ENCODE measurements at regions not wholly inside any gene's neighbourhood (a gene's known extent, or its start where the extent isn't known, plus 50 kb on each side); places are given as distances from the start of the nearest gene placed in this dataset.

DNA sequence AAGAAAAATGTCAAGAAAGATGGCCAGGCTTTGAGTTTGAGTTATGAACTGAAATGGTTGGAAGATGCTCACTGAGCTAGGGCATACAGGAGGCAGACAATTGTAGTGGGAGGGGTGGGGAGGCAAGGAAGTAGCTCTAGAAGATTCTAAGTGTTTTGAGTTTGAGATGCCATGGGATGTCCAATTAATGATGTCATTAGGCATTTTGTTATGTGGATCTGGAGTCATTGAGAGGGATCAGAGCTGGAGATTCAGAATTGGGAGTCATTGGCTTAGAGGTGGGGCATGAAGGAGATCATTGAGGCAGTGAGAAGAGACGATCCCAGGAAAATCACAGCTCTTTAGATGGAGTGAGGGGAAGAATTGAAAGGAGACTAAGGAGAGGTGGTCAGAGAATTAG lies 111.5 kb upstream of the ZNF618 start:
- no peaks in the 10 kb centered on the region for H3K9me3 ChIP-seq (ENCODE audit: insufficient read depth, low read depth, low read length)
- no peaks in the 10 kb centered on the region for H4K20me1 ChIP-seq (ENCODE audit: insufficient read depth, low read length)
- H3K27me3 Mint-ChIP-seq (ENCODE audit: low read depth, unreplicated experiment): peaks cover 32% of the 10 kb centered on the region
- no peak overlapping the region for H3K27ac ChIP-seq (ENCODE audit: low read depth, low read length)
- H3K9me3 Mint-ChIP-seq (ENCODE audit: unreplicated experiment): peaks cover 4% of the 10 kb centered on the region
- H3K27me3 ChIP-seq (ENCODE audit: insufficient read depth, low read length): peaks cover 24% of the 10 kb centered on the region
- no peak overlapping the region for H3K4me2 ChIP-seq (ENCODE audit: low read length)
- H3K4me3 Mint-ChIP-seq (ENCODE audit: unreplicated experiment): no peak overlapping the region
- TF ChIP-seq, protein P1, sequence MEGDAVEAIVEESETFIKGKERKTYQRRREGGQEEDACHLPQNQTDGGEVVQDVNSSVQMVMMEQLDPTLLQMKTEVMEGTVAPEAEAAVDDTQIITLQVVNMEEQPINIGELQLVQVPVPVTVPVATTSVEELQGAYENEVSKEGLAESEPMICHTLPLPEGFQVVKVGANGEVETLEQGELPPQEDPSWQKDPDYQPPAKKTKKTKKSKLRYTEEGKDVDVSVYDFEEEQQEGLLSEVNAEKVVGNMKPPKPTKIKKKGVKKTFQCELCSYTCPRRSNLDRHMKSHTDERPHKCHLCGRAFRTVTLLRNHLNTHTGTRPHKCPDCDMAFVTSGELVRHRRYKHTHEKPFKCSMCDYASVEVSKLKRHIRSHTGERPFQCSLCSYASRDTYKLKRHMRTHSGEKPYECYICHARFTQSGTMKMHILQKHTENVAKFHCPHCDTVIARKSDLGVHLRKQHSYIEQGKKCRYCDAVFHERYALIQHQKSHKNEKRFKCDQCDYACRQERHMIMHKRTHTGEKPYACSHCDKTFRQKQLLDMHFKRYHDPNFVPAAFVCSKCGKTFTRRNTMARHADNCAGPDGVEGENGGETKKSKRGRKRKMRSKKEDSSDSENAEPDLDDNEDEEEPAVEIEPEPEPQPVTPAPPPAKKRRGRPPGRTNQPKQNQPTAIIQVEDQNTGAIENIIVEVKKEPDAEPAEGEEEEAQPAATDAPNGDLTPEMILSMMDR (IDR thresholded peaks at IDR 0.05; ENCODE audit: insufficient read depth, low read depth, low read length): no peak
- no peak for TF ChIP-seq EZH2 (IDR thresholded peaks at IDR 0.05; ENCODE audit: insufficient read depth, low read length)
- no peak overlapping the region for H3K9ac ChIP-seq (ENCODE audit: low read length)
- H3K4me1 Mint-ChIP-seq (ENCODE audit: low read depth, unreplicated experiment): no peaks in the 10 kb centered on the region
- FAIRE-seq (no peak), DNase-seq (ENCODE audit: low read depth) (no peak)
- H3K36me3 ChIP-seq (ENCODE audit: insufficient read depth, low read length): no peaks in the 10 kb centered on the region
- no peaks in the 10 kb centered on the region for H3K79me2 ChIP-seq (ENCODE audit: insufficient read depth, low read length)
- no peak overlapping the region for H3K27ac Mint-ChIP-seq (ENCODE audit: unreplicated experiment)
- no peak overlapping the region for H3K4me3 ChIP-seq (ENCODE audit: insufficient read depth, low read depth, low read length)
- no peaks in the 10 kb centered on the region for H3K4me1 ChIP-seq (ENCODE audit: insufficient read depth, low read length)
- H2AFZ ChIP-seq (ENCODE audit: low read depth, low read length): no peak overlapping the region
- H3K36me3 Mint-ChIP-seq (ENCODE audit: low read depth, unreplicated experiment): no peaks in the 10 kb centered on the region

DNA sequence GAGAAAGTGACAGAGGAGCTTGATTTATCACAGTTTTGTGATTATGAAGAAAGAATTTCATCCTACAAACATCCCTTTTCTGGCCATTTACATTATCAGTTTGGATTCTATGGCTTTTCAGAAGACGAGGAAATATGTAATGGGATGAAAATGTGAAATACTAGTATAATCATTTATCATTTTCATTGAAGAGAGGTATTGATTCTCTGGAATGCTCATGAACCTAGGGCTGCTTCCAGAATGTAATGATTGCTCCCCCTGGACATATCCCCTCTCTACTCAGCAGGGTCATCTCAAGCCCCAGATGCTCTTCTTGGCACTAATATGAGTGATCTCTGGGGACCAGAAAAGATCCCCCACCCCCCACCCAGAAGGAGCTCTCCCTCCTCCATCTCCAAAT lies 106.7 kb upstream of the ZNF618 start:
- no peaks in the 10 kb centered on the region for H3K36me3 Mint-ChIP-seq (ENCODE audit: low read depth, unreplicated experiment)
- Histone ChIP-seq H3K27ac (ENCODE audit: low read depth, low read length) (no peak overlapping the region), H2AFZ (ENCODE audit: low read depth, low read length) (no peak overlapping the region), H3K79me2 (ENCODE audit: insufficient read depth, low read length) (no peaks in the 10 kb centered on the region), H3K36me3 (ENCODE audit: insufficient read depth, low read length) (no peaks in the 10 kb centered on the region), H3K4me3 (ENCODE audit: insufficient read depth, low read depth, low read length) (no peak overlapping the region), H3K9ac (ENCODE audit: low read length) (no peak overlapping the region), H3K4me1 (ENCODE audit: insufficient read depth, low read length) (peaks cover 11% of the 10 kb centered on the region), H3K9me3 (ENCODE audit: insufficient read depth, low read depth, low read length) (no peaks in the 10 kb centered on the region), H3K4me2 (ENCODE audit: low read length) (no peak overlapping the region), H4K20me1 (ENCODE audit: insufficient read depth, low read length) (no peaks in the 10 kb centered on the region), H3K27me3 (ENCODE audit: insufficient read depth, low read length) (peaks cover 20% of the 10 kb centered on the region)
- no peak for FAIRE-seq
- no peak for DNase-seq (ENCODE audit: low read depth)
- peaks cover 43% of the 10 kb centered on the region for H3K27me3 Mint-ChIP-seq (ENCODE audit: low read depth, unreplicated experiment)
- H3K9me3 Mint-ChIP-seq (ENCODE audit: unreplicated experiment): peaks cover 7% of the 10 kb centered on the region
- H3K4me3 Mint-ChIP-seq (ENCODE audit: unreplicated experiment): no peak overlapping the region
- TF ChIP-seq, protein P1 (IDR thresholded peaks at IDR 0.05; ENCODE audit: insufficient read depth, low read depth, low read length): no peak
- TF ChIP-seq EZH2 (IDR thresholded peaks at IDR 0.05; ENCODE audit: insufficient read depth, low read length): no peak
- H3K4me1 Mint-ChIP-seq (ENCODE audit: low read depth, unreplicated experiment): no peaks in the 10 kb centered on the region
- H3K27ac Mint-ChIP-seq (ENCODE audit: unreplicated experiment): no peak overlapping the region

DNA sequence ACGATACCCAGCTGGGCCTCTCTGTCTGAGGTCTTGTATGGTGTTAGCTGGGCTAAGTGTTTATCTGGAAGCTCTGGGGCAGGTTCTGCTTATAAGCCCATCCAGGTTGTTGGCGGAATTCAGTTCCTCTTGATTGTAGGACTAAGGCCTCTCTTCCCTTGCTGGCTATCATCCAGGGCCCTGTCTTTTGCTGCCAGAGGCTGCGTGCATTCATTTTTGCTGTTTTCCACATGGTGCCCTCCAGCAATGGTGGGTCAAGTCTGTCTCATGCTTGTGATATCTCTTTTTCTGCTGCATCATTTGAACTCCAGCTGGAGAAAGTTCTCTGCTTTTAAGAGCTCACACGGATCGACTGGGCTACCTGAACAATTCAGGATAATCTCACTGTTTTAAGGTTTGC lies 105.7 kb upstream of the ZNF618 start:
- no peak overlapping the region for H2AFZ ChIP-seq (ENCODE audit: low read depth, low read length)
- H3K79me2 ChIP-seq (ENCODE audit: insufficient read depth, low read length): no peaks in the 10 kb centered on the region
- no peak overlapping the region for H3K4me3 ChIP-seq (ENCODE audit: insufficient read depth, low read depth, low read length)
- no peak overlapping the region for H3K27ac Mint-ChIP-seq (ENCODE audit: unreplicated experiment)
- H3K4me1 Mint-ChIP-seq (ENCODE audit: low read depth, unreplicated experiment): no peaks in the 10 kb centered on the region
- no peak overlapping the region for H3K9ac ChIP-seq (ENCODE audit: low read length)
- peaks cover 7% of the 10 kb centered on the region for H3K9me3 Mint-ChIP-seq (ENCODE audit: unreplicated experiment)
- no peak for TF ChIP-seq EZH2 (IDR thresholded peaks at IDR 0.05; ENCODE audit: insufficient read depth, low read length)
- TF ChIP-seq, protein P1 (IDR thresholded peaks at IDR 0.05; ENCODE audit: insufficient read depth, low read depth, low read length): no peak
- no peaks in the 10 kb centered on the region for H3K9me3 ChIP-seq (ENCODE audit: insufficient read depth, low read depth, low read length)
- H3K4me3 Mint-ChIP-seq (ENCODE audit: unreplicated experiment): no peak overlapping the region
- no peak for FAIRE-seq
- H3K4me2 ChIP-seq (ENCODE audit: low read length): no peak overlapping the region
- H3K36me3 ChIP-seq (ENCODE audit: insufficient read depth, low read length): no peaks in the 10 kb centered on the region
- peaks cover 3% of the 10 kb centered on the region for H3K36me3 Mint-ChIP-seq (ENCODE audit: low read depth, unreplicated experiment)
- H3K27ac ChIP-seq (ENCODE audit: low read depth, low read length): no peak overlapping the region
- H4K20me1 ChIP-seq (ENCODE audit: insufficient read depth, low read length): no peaks in the 10 kb centered on the region
- H3K4me1 ChIP-seq (ENCODE audit: insufficient read depth, low read length): peaks cover 11% of the 10 kb centered on the region
- peaks cover 41% of the 10 kb centered on the region for H3K27me3 Mint-ChIP-seq (ENCODE audit: low read depth, unreplicated experiment)
- DNase-seq (ENCODE audit: low read depth): peak; percentile 3
- H3K27me3 ChIP-seq (ENCODE audit: insufficient read depth, low read length): peaks cover 14% of the 10 kb centered on the region

All from astrocyte (in vitro differentiated cells and primary cell).